ENCODE measurements at regions not wholly inside any gene's neighbourhood (a gene's known extent, or its start where the extent isn't known, plus 50 kb on each side); places are given as distances from the start of the nearest gene placed in this dataset.

DNA sequence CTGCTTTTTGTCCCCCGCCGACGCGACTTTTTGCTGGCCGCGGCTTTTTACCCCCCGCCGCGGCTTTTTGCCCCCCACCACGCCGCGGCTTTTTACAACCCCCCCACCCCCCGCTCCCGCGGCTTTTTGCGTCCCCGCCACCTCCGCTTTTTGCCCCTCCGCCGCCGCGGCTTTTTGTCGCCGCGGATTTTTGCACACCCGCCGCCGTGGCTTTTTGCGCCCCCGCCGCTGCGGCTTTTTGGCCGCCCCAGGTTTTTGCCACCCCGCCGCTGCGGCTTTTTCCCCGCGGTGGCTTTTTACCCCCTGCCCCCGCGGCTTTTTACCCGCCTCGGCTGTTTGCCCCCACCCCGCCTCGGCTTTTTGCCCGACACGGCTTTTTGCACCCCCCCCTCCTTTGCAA, 205.5 kb downstream of the CCT8L2 start:
- TF ChIP-seq EZH2 (IDR thresholded peaks at IDR 0.05; ENCODE audit: low read length), result no peak
- TF ChIP-seq, protein P1, sequence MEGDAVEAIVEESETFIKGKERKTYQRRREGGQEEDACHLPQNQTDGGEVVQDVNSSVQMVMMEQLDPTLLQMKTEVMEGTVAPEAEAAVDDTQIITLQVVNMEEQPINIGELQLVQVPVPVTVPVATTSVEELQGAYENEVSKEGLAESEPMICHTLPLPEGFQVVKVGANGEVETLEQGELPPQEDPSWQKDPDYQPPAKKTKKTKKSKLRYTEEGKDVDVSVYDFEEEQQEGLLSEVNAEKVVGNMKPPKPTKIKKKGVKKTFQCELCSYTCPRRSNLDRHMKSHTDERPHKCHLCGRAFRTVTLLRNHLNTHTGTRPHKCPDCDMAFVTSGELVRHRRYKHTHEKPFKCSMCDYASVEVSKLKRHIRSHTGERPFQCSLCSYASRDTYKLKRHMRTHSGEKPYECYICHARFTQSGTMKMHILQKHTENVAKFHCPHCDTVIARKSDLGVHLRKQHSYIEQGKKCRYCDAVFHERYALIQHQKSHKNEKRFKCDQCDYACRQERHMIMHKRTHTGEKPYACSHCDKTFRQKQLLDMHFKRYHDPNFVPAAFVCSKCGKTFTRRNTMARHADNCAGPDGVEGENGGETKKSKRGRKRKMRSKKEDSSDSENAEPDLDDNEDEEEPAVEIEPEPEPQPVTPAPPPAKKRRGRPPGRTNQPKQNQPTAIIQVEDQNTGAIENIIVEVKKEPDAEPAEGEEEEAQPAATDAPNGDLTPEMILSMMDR (optimal IDR thresholded peaks at IDR 0.05 in 1 of 3, IDR thresholded peaks at IDR 0.05 in 1 of 3, conservative IDR thresholded peaks at IDR 0.05 in 1 of 3; ENCODE audit: extremely low read depth in 1 of 3, insufficient read depth in 2 of 3, low read length in 3 of 3), result no peak
